ENCODE measurements at regions not wholly inside any gene's neighbourhood (a gene's known extent, or its start where the extent isn't known, plus 50 kb on each side); places are given as distances from the start of the nearest gene placed in this dataset.

DNA sequence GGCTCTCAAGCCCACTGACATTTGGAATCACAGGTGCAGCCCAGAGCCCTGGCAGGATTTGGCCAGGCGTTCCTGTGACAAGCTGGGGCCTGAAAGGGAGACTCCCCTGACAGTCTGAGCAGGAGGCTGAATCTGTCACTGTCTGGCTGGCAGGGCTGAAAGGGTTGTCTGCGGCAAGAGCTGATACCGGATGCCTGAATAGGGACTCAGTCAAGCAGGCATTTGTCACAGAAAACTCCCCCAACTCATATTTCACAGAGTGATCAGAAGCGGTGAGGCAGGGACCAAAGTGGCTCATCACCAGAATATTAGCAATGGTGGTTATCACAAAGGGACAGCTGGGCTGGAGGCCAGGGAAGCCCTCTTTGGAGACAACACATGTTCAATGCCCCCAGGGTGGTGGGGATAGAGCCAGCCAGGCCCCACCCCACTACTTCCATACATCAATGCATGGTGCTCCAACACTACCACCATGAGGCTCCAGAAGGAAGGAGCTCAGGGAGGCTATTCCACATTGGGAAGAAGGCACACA lies 295.5 kb downstream of the DTWD2 start:
- no peak overlapping the region for H3K4me3 ChIP-seq (ENCODE audit: low read depth, low read length)
- TF ChIP-seq, protein P1, sequence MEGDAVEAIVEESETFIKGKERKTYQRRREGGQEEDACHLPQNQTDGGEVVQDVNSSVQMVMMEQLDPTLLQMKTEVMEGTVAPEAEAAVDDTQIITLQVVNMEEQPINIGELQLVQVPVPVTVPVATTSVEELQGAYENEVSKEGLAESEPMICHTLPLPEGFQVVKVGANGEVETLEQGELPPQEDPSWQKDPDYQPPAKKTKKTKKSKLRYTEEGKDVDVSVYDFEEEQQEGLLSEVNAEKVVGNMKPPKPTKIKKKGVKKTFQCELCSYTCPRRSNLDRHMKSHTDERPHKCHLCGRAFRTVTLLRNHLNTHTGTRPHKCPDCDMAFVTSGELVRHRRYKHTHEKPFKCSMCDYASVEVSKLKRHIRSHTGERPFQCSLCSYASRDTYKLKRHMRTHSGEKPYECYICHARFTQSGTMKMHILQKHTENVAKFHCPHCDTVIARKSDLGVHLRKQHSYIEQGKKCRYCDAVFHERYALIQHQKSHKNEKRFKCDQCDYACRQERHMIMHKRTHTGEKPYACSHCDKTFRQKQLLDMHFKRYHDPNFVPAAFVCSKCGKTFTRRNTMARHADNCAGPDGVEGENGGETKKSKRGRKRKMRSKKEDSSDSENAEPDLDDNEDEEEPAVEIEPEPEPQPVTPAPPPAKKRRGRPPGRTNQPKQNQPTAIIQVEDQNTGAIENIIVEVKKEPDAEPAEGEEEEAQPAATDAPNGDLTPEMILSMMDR (IDR thresholded peaks at IDR 0.05; ENCODE audit: low read depth, low read length), result no peak

DNA sequence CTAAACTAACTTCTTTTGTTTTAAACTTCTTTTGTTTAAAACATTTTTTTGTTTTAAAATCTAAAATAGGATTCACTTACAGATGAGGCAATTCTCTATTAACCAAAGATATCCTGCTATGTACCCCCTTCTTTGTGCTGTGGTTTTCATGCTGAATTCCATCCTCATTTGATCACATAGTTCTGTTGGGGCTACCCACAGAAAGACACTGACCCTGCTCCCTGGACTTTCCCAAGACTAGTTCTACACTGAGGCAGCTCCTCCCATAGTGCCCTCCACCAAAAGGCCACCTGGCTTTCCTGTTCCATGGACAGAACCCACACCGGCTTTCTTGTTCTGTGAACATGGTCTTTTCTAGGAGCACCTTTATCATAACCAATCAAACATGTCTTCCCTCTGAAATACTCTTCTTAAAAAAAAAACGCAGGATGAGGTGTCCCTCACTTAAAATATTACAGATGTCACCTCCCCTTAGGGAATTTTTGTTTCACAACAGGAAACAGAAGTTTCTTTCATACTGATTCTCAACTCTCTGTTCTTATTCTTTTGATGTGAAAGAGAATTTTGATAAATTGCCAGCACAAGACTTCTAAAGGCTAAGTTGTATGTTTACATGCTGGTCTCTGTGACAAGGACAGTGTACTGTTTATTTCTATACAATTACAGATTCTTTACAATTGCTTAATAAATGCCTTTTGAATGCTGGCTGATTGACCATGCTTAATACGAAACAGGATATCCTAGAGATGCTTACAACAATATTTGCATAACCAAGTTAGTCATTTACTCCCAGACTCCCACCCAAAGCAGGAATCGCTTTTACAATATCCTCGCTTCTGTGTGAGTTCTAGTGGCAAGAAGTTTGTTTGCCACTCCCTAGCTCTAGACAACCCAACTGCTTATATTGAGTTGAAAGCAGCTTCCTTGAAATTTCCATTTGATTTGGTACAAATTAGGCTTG lies 300.4 kb downstream of the DTWD2 start:
- H3K4me3 ChIP-seq (ENCODE audit: low read depth, low read length), result no peak overlapping the region
- TF ChIP-seq, protein P1 (IDR thresholded peaks at IDR 0.05; ENCODE audit: low read depth, low read length), result no peak

DNA sequence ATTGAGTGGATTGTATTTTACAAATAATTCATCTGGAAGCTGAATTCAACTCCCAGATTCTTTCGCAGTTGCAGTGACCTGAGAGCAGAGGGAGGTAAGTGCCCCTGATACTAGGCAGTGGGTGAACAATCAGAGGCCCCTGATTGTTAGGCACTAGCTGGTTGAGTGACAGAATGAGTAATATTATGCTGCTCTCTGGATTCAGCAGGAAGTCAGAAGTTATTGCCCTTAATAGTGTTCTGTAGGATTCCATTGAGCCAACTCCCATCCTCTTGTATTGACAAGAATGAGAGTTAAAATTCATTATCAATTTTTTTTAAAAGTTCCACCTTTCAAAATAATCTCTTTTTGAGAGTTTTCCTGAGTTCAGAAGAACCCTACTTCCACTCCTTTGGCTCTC lies 301.2 kb downstream of the DTWD2 start:
- no peak overlapping the region for H3K4me3 ChIP-seq (ENCODE audit: low read depth, low read length)
- TF ChIP-seq, protein P1 (IDR thresholded peaks at IDR 0.05; ENCODE audit: low read depth, low read length), result no peak

DNA sequence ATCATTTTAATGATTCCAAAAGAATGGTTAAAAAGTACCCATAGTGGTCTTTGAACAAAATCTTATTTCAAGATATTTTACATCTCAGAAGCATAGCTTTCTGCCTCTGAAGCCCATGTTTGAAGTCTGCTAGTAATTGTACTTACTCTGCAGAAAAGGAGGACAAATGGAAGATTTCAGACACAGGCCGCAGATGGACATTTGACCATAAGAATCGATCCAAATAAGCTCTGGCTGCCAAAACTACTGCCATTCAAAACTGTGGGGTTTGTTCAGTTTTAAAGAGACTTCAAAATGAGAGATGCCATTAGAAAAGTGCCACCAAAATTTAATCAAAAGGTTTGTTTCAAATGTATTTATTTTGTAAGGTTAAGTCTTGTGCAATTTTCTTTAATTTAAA lies 306.7 kb downstream of the DTWD2 start:
- TF ChIP-seq, protein P1 (IDR thresholded peaks at IDR 0.05; ENCODE audit: low read depth, low read length), result no peak
- no peak overlapping the region for H3K4me3 ChIP-seq (ENCODE audit: low read depth, low read length)

DNA sequence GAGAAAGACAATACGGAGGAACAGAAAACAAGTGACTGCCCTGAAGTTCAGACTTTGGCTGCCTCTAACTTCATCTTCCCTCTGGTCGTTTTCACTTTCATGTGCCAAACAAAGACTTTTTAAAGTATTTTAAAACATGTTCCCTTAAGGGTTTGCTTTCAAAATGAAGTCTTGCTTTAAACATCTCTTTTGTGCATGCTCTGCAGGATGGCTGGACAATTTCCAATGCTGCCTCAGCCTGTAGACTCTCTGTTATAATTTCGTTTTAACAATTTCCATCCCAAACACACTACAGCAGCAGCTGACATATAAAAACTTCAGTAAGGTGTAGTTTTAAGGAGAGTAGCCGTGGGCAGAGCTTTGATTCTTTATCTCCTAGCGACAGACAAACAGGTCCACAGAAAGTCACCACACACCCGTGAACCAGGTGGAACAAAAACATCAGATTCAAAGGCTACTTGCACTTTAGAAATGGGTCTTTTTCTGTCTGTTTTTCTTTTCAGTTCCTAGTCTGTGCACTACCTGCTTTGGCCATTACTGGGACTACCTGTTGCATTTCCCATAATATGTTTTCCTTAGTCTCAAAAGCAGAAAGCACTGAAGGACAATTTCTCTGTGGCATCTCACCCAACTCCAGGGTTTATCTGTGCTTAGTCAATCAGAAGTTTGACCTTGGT lies 308.9 kb downstream of the DTWD2 start:
- TF ChIP-seq, protein P1 (IDR thresholded peaks at IDR 0.05; ENCODE audit: low read depth, low read length), result no peak
- H3K4me3 ChIP-seq (ENCODE audit: low read depth, low read length), result no peak overlapping the region

DNA sequence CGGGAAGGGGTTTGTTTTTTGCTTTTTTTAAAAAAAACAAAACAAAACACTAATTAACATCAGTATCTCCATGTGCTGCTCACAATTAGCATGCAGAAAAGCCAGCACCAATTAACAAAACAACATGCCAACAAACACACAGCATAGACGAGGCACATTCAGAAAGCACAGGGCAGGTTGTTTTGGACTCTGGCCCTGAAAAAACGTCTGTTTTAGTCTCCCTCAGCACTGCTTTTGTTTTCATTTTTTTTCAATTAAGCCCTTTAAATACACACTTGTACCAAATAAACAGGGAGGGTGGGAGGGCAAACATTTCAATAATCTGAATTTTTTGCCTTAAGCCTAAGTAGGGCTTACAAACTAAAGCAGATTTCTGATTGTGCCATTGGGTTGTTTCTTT lies 309.6 kb downstream of the DTWD2 start:
- H3K4me3 ChIP-seq (ENCODE audit: low read depth, low read length), result no peak overlapping the region
- TF ChIP-seq, protein P1 (IDR thresholded peaks at IDR 0.05; ENCODE audit: low read depth, low read length), result no peak

DNA sequence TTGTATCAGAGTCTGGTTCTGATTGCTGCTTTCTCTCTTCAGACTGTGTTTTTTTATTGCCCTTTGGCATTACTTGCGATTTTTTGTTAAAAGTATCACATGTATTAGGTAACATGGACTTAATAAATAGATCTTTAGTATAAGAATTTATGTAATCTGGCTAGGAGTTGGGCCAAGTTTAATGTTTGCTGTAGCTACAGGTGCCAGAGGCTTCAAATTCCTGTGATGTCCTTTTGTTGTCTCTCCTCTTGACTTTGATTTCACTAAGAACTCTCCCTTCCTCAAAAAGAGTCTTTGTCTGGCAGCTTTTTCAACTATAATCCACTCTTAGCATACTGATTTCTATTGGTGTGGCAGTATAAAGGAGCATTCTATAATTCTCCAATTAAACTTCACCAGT lies 313.1 kb downstream of the DTWD2 start:
- TF ChIP-seq, protein P1 (IDR thresholded peaks at IDR 0.05; ENCODE audit: low read depth, low read length), result no peak
- no peak overlapping the region for H3K4me3 ChIP-seq (ENCODE audit: low read depth, low read length)

Measured in WI38 (cell line).